ENCODE measurements at regions not wholly inside any gene's neighbourhood (a gene's known extent, or its start where the extent isn't known, plus 50 kb on each side); places are given as distances from the start of the nearest gene placed in this dataset.

GRCh38 chr2:88296247-88296646 is 126.1 kb downstream of the THNSL2 start:
- Histone ChIP-seq H3K9ac (ENCODE audit: extremely low read depth, low read length, poor library complexity, severe bottlenecking) (no peak overlapping the region), H3K27ac (ENCODE audit: low read depth, low read length) (no peak overlapping the region), H3K9me3 (ENCODE audit: control insufficient read depth, low read length) (peaks cover 7% of the 10 kb centered on the region), H3K4me1 (ENCODE audit: control insufficient read depth, insufficient read depth, low read length) (no peaks in the 10 kb centered on the region), H3K4me3 (ENCODE audit: low read length) (no peak overlapping the region), H3K27me3 (ENCODE audit: control insufficient read depth, insufficient read depth, low read length, poor library complexity, severe bottlenecking) (peaks cover 8% of the 10 kb centered on the region), H3K36me3 (ENCODE audit: control insufficient read depth, insufficient read depth, low read length) (no peaks in the 10 kb centered on the region)
- H3K27me3 Mint-ChIP-seq (ENCODE audit: insufficient read depth) = peaks cover 35% of the 10 kb centered on the region
- no peaks in the 10 kb centered on the region for H3K4me1 Mint-ChIP-seq
- no peak overlapping the region for H3K27ac Mint-ChIP-seq
- DNase-seq = no peak
- H3K4me3 Mint-ChIP-seq = no peak overlapping the region
- no peak for TF ChIP-seq CTCF (conservative IDR thresholded peaks at IDR 0.05)
- H3K36me3 Mint-ChIP-seq (ENCODE audit: low read depth) = no peaks in the 10 kb centered on the region
- 87% methylated on average over 2 of the region's 2 CpGs; no CpG with 5 or more reads in 1 of the 2 experiments for WGBS, 2 experiments (ENCODE audit: insufficient coverage in 1 of 2, insufficient read length in 1 of 2)
- H3K9me3 Mint-ChIP-seq = peaks cover 7% of the 10 kb centered on the region

GRCh38 chr2:88283886-88284592 is 113.9 kb downstream of the THNSL2 start:
- H3K4me3 Mint-ChIP-seq = no peak overlapping the region
- H3K27me3 ChIP-seq (ENCODE audit: control insufficient read depth, insufficient read depth, low read length, poor library complexity, severe bottlenecking) = peaks cover 71% of the 10 kb centered on the region
- H3K36me3 Mint-ChIP-seq (ENCODE audit: low read depth) = no peaks in the 10 kb centered on the region
- WGBS, 2 experiments (ENCODE audit: insufficient coverage in 1 of 2, insufficient read length in 1 of 2) = 90 to 94% methylated on average over 13 to 43 of the region's 43 CpGs
- no peak overlapping the region for H3K9ac ChIP-seq (ENCODE audit: extremely low read depth, low read length, poor library complexity, severe bottlenecking)
- H3K4me3 ChIP-seq (ENCODE audit: low read length) = no peak overlapping the region
- DNase-seq = no peak
- no peak overlapping the region for H3K27ac ChIP-seq (ENCODE audit: low read depth, low read length)
- H3K4me1 Mint-ChIP-seq = no peaks in the 10 kb centered on the region
- no peaks in the 10 kb centered on the region for H3K9me3 ChIP-seq (ENCODE audit: control insufficient read depth, low read length)
- peaks cover 90% of the 10 kb centered on the region for H3K27me3 Mint-ChIP-seq (ENCODE audit: insufficient read depth)
- no peak overlapping the region for H3K27ac Mint-ChIP-seq
- no peak for TF ChIP-seq CTCF (conservative IDR thresholded peaks at IDR 0.05)
- H3K9me3 Mint-ChIP-seq = no peaks in the 10 kb centered on the region
- peaks cover 2% of the 10 kb centered on the region for H3K4me1 ChIP-seq (ENCODE audit: control insufficient read depth, insufficient read depth, low read length)
- no peaks in the 10 kb centered on the region for H3K36me3 ChIP-seq (ENCODE audit: control insufficient read depth, insufficient read depth, low read length)

GRCh38 chr2:88281302-88282217 is 111.4 kb downstream of the THNSL2 start:
- no peak overlapping the region for H3K4me3 ChIP-seq (ENCODE audit: low read length)
- no peak overlapping the region for H3K9ac ChIP-seq (ENCODE audit: extremely low read depth, low read length, poor library complexity, severe bottlenecking)
- H3K4me1 ChIP-seq (ENCODE audit: control insufficient read depth, insufficient read depth, low read length) = peaks cover 2% of the 10 kb centered on the region
- H3K9me3 Mint-ChIP-seq = no peaks in the 10 kb centered on the region
- no peaks in the 10 kb centered on the region for H3K4me1 Mint-ChIP-seq
- H3K4me3 Mint-ChIP-seq = no peak overlapping the region
- 53 to 58% methylated on average over 5 to 6 of the region's 6 CpGs for WGBS, 2 experiments (ENCODE audit: insufficient coverage in 1 of 2, insufficient read length in 1 of 2)
- no peak overlapping the region for H3K27ac ChIP-seq (ENCODE audit: low read depth, low read length)
- no peak overlapping the region for H3K27ac Mint-ChIP-seq
- DNase-seq = peak; percentile 50
- H3K36me3 Mint-ChIP-seq (ENCODE audit: low read depth) = no peaks in the 10 kb centered on the region
- H3K27me3 ChIP-seq (ENCODE audit: control insufficient read depth, insufficient read depth, low read length, poor library complexity, severe bottlenecking) = peaks cover 89% of the 10 kb centered on the region
- TF ChIP-seq CTCF (conservative IDR thresholded peaks at IDR 0.05) = no peak
- peaks cover 95% of the 10 kb centered on the region for H3K27me3 Mint-ChIP-seq (ENCODE audit: insufficient read depth)
- no peaks in the 10 kb centered on the region for H3K36me3 ChIP-seq (ENCODE audit: control insufficient read depth, insufficient read depth, low read length)
- peaks cover 13% of the 10 kb centered on the region for H3K9me3 ChIP-seq (ENCODE audit: control insufficient read depth, low read length)

All from endodermal cell (in vitro differentiated cells).